C4-2B (cell line): ENCODE measurements at regions not wholly inside any gene's neighbourhood (a gene's known extent, or its start where the extent isn't known, plus 50 kb on each side); places are given as distances from the start of the nearest gene placed in this dataset.

Source experiments
- CTCF ChIP-seq: fragments of 450-650 bp; conservative IDR thresholded peaks from 2 replicates; pipeline ENCODE4 v1.5.1; 2017; ENCODE audit warnings: mild to moderate bottlenecking
- ZFX ChIP-seq: fragments of 450-650 bp; IDR thresholded peaks from 2 replicates; pipeline ENCODE4 v1.6.1; 2017

- TF ChIP-seq CTCF (no peak), ZFX (no peak)
Measured at GRCh38 chr14:106291626-106292025, 765.2 kb downstream of the TMEM121 start.
